ENCODE measurements at regions not wholly inside any gene's neighbourhood (a gene's known extent, or its start where the extent isn't known, plus 50 kb on each side); places are given as distances from the start of the nearest gene placed in this dataset.

GRCh38 chr10:112071596-112072133, 111.9 kb downstream of the GPAM start:
- DNase-seq = no peak
- CTCF ChIA-PET = no interaction called here
- POLR2A ChIA-PET = no interaction called here
- H3K9me3 Mint-ChIP-seq = no peaks in the 10 kb centered on the region
- H3K36me3 Mint-ChIP-seq = no peaks in the 10 kb centered on the region
- no peak overlapping the region for H3K27ac Mint-ChIP-seq
- peaks cover 3% of the 10 kb centered on the region for H3K27me3 Mint-ChIP-seq
- no peak overlapping the region for H3K4me3 Mint-ChIP-seq
- H3K4me1 Mint-ChIP-seq (ENCODE audit: low read depth) = no peaks in the 10 kb centered on the region
- intact Hi-C loops (cut with micrococcal nuclease) = no loop called here

GRCh38 chr10:112078003-112078402, 105.6 kb downstream of the GPAM start:
- H3K4me3 Mint-ChIP-seq = no peak overlapping the region

GRCh38 chr10:112080231-112080630, 103.3 kb downstream of the GPAM start:
- POLR2A ChIA-PET = no interaction called here
- CTCF ChIA-PET = no interaction called here
- intact Hi-C loops (cut with micrococcal nuclease) = no loop called here

More at GRCh38 chr10:112078003-112078402, 105.6 kb downstream of the GPAM start:
- H3K9me3 Mint-ChIP-seq = no peaks in the 10 kb centered on the region
- ChIA-PET POLR2A (no interaction called here), CTCF (interaction anchor here (1.4 kb wide), 1 partner anchor 59 kb away, joined by 3 read pairs; no protein-coding TSS in a partner anchor)
- no peak for DNase-seq
- no peaks in the 10 kb centered on the region for H3K4me1 Mint-ChIP-seq (ENCODE audit: low read depth)
- intact Hi-C loops (cut with micrococcal nuclease) = no loop called here
- no peaks in the 10 kb centered on the region for H3K36me3 Mint-ChIP-seq
- H3K27ac Mint-ChIP-seq = no peak overlapping the region
- H3K27me3 Mint-ChIP-seq = peaks cover 2% of the 10 kb centered on the region

GRCh38 chr10:112082120-112082519, 101.4 kb downstream of the GPAM start:
- no peak for DNase-seq
- ChIA-PET POLR2A (no interaction called here), CTCF (interaction anchor here (0.7 kb wide), 1 partner anchor 232 kb away, joined by 3 read pairs; no protein-coding TSS in a partner anchor)
- Mint-ChIP-seq H3K9me3 (no peaks in the 10 kb centered on the region), H3K36me3 (no peaks in the 10 kb centered on the region), H3K27me3 (peaks cover 2% of the 10 kb centered on the region), H3K27ac (no peak overlapping the region), H3K4me3 (no peak overlapping the region), H3K4me1 (ENCODE audit: low read depth) (no peaks in the 10 kb centered on the region)
- intact Hi-C loops (cut with micrococcal nuclease) = no loop called here

More at GRCh38 chr10:112080231-112080630, 103.3 kb downstream of the GPAM start:
- H3K4me1 Mint-ChIP-seq (ENCODE audit: low read depth) = no peaks in the 10 kb centered on the region
- no peaks in the 10 kb centered on the region for H3K36me3 Mint-ChIP-seq
- H3K4me3 Mint-ChIP-seq = no peak overlapping the region
- no peaks in the 10 kb centered on the region for H3K9me3 Mint-ChIP-seq
- DNase-seq = no peak
- H3K27ac Mint-ChIP-seq = no peak overlapping the region
- H3K27me3 Mint-ChIP-seq = peaks cover 2% of the 10 kb centered on the region

GRCh38 chr10:112083472-112083871, 100.1 kb downstream of the GPAM start:
- intact Hi-C loops (cut with micrococcal nuclease) = no loop called here
- CTCF ChIA-PET = no interaction called here

GRCh38 chr10:112087953-112088456, 95.6 kb downstream of the GPAM start:
- POLR2A ChIA-PET = no interaction called here
- Mint-ChIP-seq H3K36me3 (no peaks in the 10 kb centered on the region), H3K27me3 (peaks cover 5% of the 10 kb centered on the region), H3K27ac (no peak overlapping the region), H3K9me3 (no peaks in the 10 kb centered on the region), H3K4me3 (no peak overlapping the region), H3K4me1 (ENCODE audit: low read depth) (no peaks in the 10 kb centered on the region)
- intact Hi-C loops (cut with micrococcal nuclease) = no loop called here
- DNase-seq = no peak
- CTCF ChIA-PET = no interaction called here

More at GRCh38 chr10:112083472-112083871, 100.1 kb downstream of the GPAM start:
- no peak for DNase-seq
- H3K9me3 Mint-ChIP-seq = no peaks in the 10 kb centered on the region
- peaks cover 4% of the 10 kb centered on the region for H3K27me3 Mint-ChIP-seq
- H3K27ac Mint-ChIP-seq = no peak overlapping the region
- H3K36me3 Mint-ChIP-seq = no peaks in the 10 kb centered on the region
- no peaks in the 10 kb centered on the region for H3K4me1 Mint-ChIP-seq (ENCODE audit: low read depth)
- no peak overlapping the region for H3K4me3 Mint-ChIP-seq
- POLR2A ChIA-PET = no interaction called here

GRCh38 chr10:112091703-112092102, 91.9 kb downstream of the GPAM start:
- POLR2A ChIA-PET = no interaction called here
- no peaks in the 10 kb centered on the region for H3K36me3 Mint-ChIP-seq
- intact Hi-C loops (cut with micrococcal nuclease) = no loop called here
- CTCF ChIA-PET = no interaction called here
- H3K27me3 Mint-ChIP-seq = peaks cover 10% of the 10 kb centered on the region
- no peaks in the 10 kb centered on the region for H3K9me3 Mint-ChIP-seq
- DNase-seq = no peak
- H3K4me3 Mint-ChIP-seq = no peak overlapping the region
- H3K27ac Mint-ChIP-seq = no peak overlapping the region
- no peaks in the 10 kb centered on the region for H3K4me1 Mint-ChIP-seq (ENCODE audit: low read depth)

- CTCF ChIA-PET = no interaction called here
- Mint-ChIP-seq H3K36me3 (no peaks in the 10 kb centered on the region), H3K4me1 (ENCODE audit: low read depth) (no peaks in the 10 kb centered on the region), H3K27me3 (peaks cover 14% of the 10 kb centered on the region), H3K27ac (no peak overlapping the region), H3K4me3 (no peak overlapping the region), H3K9me3 (no peaks in the 10 kb centered on the region)
- DNase-seq = no peak
- intact Hi-C loops (cut with micrococcal nuclease) = no loop called here
- POLR2A ChIA-PET = no interaction called here
Observed at GRCh38 chr10:112092519-112092918, 91.0 kb downstream of the GPAM start.

GRCh38 chr10:112094984-112095383, 88.6 kb downstream of the GPAM start:
- H3K4me3 Mint-ChIP-seq = no peak overlapping the region
- H3K9me3 Mint-ChIP-seq = no peaks in the 10 kb centered on the region
- intact Hi-C loops (cut with micrococcal nuclease) = no loop called here
- H3K36me3 Mint-ChIP-seq = no peaks in the 10 kb centered on the region
- no peaks in the 10 kb centered on the region for H3K4me1 Mint-ChIP-seq (ENCODE audit: low read depth)
- H3K27me3 Mint-ChIP-seq = peaks cover 15% of the 10 kb centered on the region
- CTCF ChIA-PET = no interaction called here
- no peak overlapping the region for H3K27ac Mint-ChIP-seq
- no peak for DNase-seq
- POLR2A ChIA-PET = no interaction called here

- H3K27me3 Mint-ChIP-seq = peaks cover 17% of the 10 kb centered on the region
- no peaks in the 10 kb centered on the region for H3K4me1 Mint-ChIP-seq (ENCODE audit: low read depth)
- no peaks in the 10 kb centered on the region for H3K9me3 Mint-ChIP-seq
- no peak overlapping the region for H3K4me3 Mint-ChIP-seq
- ChIA-PET POLR2A (no interaction called here), CTCF (no interaction called here)
- H3K27ac Mint-ChIP-seq = no peak overlapping the region
- DNase-seq = no peak
- no peaks in the 10 kb centered on the region for H3K36me3 Mint-ChIP-seq
- intact Hi-C loops (cut with micrococcal nuclease) = no loop called here
Observed at GRCh38 chr10:112095731-112096130, 87.8 kb downstream of the GPAM start.

GRCh38 chr10:112098682-112099081, 84.9 kb downstream of the GPAM start:
- peaks cover 27% of the 10 kb centered on the region for H3K27me3 Mint-ChIP-seq
- CTCF ChIA-PET = interaction anchor here (0.7 kb wide), 2 partner anchors 16 to 39 kb away, joined by 3 read pairs; no protein-coding TSS in a partner anchor
- no peak overlapping the region for H3K4me3 Mint-ChIP-seq
- DNase-seq = no peak
- H3K9me3 Mint-ChIP-seq = no peaks in the 10 kb centered on the region
- no peaks in the 10 kb centered on the region for H3K36me3 Mint-ChIP-seq
- POLR2A ChIA-PET = no interaction called here
- no peaks in the 10 kb centered on the region for H3K4me1 Mint-ChIP-seq (ENCODE audit: low read depth)
- intact Hi-C loops (cut with micrococcal nuclease) = no loop called here
- H3K27ac Mint-ChIP-seq = no peak overlapping the region

Data from activated CD4-positive, alpha-beta memory T cell treated with anti-CD3 and anti-CD28 coated beads for 36 hours (primary cell).